ENCODE measurements at regions not wholly inside any gene's neighbourhood (a gene's known extent, or its start where the extent isn't known, plus 50 kb on each side); places are given as distances from the start of the nearest gene placed in this dataset.

DNA sequence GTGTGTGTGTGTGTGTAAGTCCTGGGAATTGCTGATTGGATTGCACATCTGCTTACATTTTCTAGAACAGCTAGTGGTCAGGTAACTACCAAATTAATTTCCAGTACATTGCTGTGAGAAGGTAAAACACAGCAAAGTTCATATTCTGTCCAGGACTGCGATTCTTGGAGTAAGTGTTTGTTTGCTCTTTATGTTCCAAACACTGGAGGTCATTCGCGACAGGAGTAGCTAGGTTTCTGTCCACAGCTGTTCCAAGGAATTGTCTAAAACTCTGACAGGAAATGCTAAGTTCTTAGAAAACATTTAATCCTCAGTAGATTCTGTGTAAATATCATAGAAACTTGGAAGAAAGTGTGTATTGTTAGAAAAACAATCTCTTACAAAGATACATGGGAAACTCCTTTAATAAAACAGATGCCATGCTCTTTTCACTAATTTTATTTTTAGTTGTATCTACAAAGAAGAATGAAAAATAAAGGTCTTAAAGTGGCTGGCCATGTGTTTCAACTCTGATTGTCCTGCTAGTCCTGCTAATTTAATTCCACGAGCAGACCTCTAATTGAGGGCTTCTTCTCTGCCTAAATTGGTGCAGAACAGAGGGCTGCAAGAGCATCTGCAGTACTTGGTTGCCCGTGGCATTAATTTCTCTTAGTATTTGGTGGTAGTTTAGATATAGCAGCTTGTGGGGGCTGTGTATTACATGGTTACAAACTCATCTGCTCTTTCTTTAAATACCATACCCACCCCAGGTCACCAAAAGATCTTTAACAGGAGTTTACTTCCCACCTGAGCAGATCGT is 464.5 kb downstream of the RASEF start:
- no peaks in the 10 kb centered on the region for H3K4me1 ChIP-seq (ENCODE audit: control insufficient read depth in 2 of 2, insufficient read depth in 2 of 2, low read length in 1 of 2)

DNA sequence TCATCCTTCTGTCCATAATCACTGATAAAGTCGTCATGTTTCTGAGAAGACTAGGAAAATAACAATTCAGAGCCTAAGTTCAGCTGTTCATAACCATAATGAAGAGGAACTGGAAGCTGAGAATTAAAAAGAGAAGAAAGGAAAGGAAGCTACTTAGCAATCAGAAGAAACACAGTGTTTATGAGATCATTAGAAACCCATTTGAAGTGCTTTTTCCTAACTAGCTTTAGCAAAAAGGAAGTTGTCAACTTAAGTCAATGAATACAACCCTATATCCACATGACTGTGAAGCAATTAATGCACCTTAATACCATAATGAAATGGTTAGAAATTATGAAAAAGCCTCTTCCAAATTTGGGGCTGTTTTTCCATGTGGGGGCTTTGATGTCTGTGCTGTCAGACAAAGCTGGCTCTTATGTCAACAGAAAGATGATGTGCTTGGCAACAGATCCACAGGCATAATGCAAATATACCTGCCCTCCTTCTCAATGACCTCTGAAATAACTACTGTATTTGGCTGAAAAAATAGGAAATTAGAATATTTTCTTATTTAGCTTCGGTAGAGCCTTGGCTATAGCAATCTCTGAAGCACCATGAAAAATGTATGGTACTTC is 463.5 kb downstream of the RASEF start:
- no peaks in the 10 kb centered on the region for H3K9me3 ChIP-seq (ENCODE audit: control insufficient read depth in 2 of 2, insufficient read depth in 1 of 2, low read depth in 1 of 2, low read length in 1 of 2)
- no peak overlapping the region for H3K4me3 ChIP-seq (ENCODE audit: low read depth in 1 of 2, low read length in 2 of 2)
- no peaks in the 10 kb centered on the region for H3K36me3 ChIP-seq (ENCODE audit: control insufficient read depth in 2 of 2, insufficient read depth in 2 of 2, low read length in 1 of 2)
- H3K4me1 ChIP-seq (ENCODE audit: control insufficient read depth in 2 of 2, insufficient read depth in 2 of 2, low read length in 1 of 2): no peaks in the 10 kb centered on the region
- WGBS, 2 donors: 65 to 67% methylated on average over 2 of the region's 2 CpGs
- H3K27me3 ChIP-seq (ENCODE audit: control insufficient read depth in 1 of 2, insufficient read depth in 2 of 2, low read length in 2 of 2): no peaks in the 10 kb centered on the region
- no peak overlapping the region for H3K27ac ChIP-seq (ENCODE audit: low read depth in 2 of 2, low read length in 1 of 2)

More for the DNA sequence above, 464.5 kb downstream of the RASEF start:
- Histone ChIP-seq H3K9me3 (ENCODE audit: control insufficient read depth in 2 of 2, insufficient read depth in 1 of 2, low read depth in 1 of 2, low read length in 1 of 2) (no peaks in the 10 kb centered on the region), H3K36me3 (ENCODE audit: control insufficient read depth in 2 of 2, insufficient read depth in 2 of 2, low read length in 1 of 2) (no peaks in the 10 kb centered on the region), H3K4me3 (ENCODE audit: low read depth in 1 of 2, low read length in 2 of 2) (no peak overlapping the region), H3K27ac (ENCODE audit: low read depth in 2 of 2, low read length in 1 of 2) (no peak overlapping the region), H3K27me3 (ENCODE audit: control insufficient read depth in 1 of 2, insufficient read depth in 2 of 2, low read length in 2 of 2) (no peaks in the 10 kb centered on the region)
- 58 to 61% methylated on average over 6 of the region's 6 CpGs for WGBS, 2 donors

DNA sequence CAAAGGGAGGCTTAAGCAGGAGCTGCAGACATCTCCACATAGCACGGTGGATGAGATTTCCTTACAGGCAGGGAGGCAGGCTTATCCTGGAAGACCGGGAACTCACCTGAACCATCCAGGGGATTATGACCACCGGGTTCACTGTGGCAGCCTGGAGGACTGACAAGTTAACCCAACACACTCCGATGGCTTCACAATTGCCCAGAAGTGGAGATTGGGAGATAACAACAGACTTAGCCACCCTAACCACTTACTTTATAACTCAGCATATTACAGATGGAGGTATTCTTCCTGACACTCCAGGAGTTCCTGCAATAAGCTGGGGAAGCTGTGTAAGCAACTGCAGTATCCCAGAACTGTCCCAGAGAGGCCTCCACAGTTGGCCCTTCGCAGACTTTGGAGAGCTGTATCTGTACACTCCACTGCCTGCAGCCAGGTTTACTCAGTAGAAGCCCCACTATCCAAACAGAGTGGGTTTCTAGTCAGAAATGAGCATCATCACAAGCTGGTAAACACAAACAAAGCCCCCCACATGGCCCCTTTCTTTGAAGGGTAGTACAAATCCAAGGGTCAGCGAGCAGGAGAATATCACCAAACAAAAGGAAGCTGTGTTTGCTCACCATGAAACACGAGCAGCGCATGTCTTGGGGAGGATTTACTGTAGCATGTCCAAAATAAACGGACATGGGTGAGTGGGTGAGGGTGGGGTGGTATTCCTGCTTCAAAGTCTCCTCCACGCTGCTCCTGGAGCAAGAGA is 462.2 kb downstream of the RASEF start:
- H3K27me3 ChIP-seq (ENCODE audit: control insufficient read depth in 1 of 2, insufficient read depth in 2 of 2, low read length in 2 of 2): no peaks in the 10 kb centered on the region
- WGBS, 2 donors: 65 to 76% methylated on average over 10 of the region's 10 CpGs
- no peak overlapping the region for H3K4me3 ChIP-seq (ENCODE audit: low read depth in 1 of 2, low read length in 2 of 2)
- no peak overlapping the region for H3K27ac ChIP-seq (ENCODE audit: low read depth in 2 of 2, low read length in 1 of 2)
- H3K9me3 ChIP-seq (ENCODE audit: control insufficient read depth in 2 of 2, insufficient read depth in 1 of 2, low read depth in 1 of 2, low read length in 1 of 2): no peaks in the 10 kb centered on the region
- H3K4me1 ChIP-seq (ENCODE audit: control insufficient read depth in 2 of 2, insufficient read depth in 2 of 2, low read length in 1 of 2): no peaks in the 10 kb centered on the region
- H3K36me3 ChIP-seq (ENCODE audit: control insufficient read depth in 2 of 2, insufficient read depth in 2 of 2, low read length in 1 of 2): no peaks in the 10 kb centered on the region

GRCh38 chr9:82601293-82601771 is 461.6 kb downstream of the RASEF start:
- H3K27me3 ChIP-seq (ENCODE audit: control insufficient read depth in 1 of 2, insufficient read depth in 2 of 2, low read length in 2 of 2): no peaks in the 10 kb centered on the region
- no peaks in the 10 kb centered on the region for H3K36me3 ChIP-seq (ENCODE audit: control insufficient read depth in 2 of 2, insufficient read depth in 2 of 2, low read length in 1 of 2)
- H3K4me1 ChIP-seq (ENCODE audit: control insufficient read depth in 2 of 2, insufficient read depth in 2 of 2, low read length in 1 of 2): no peaks in the 10 kb centered on the region
- 59 to 67% methylated on average over 2 of the region's 2 CpGs for WGBS, 2 donors
- H3K9me3 ChIP-seq (ENCODE audit: control insufficient read depth in 2 of 2, insufficient read depth in 1 of 2, low read depth in 1 of 2, low read length in 1 of 2): no peaks in the 10 kb centered on the region
- H3K4me3 ChIP-seq (ENCODE audit: low read depth in 1 of 2, low read length in 2 of 2): no peak overlapping the region
- no peak overlapping the region for H3K27ac ChIP-seq (ENCODE audit: low read depth in 2 of 2, low read length in 1 of 2)

DNA sequence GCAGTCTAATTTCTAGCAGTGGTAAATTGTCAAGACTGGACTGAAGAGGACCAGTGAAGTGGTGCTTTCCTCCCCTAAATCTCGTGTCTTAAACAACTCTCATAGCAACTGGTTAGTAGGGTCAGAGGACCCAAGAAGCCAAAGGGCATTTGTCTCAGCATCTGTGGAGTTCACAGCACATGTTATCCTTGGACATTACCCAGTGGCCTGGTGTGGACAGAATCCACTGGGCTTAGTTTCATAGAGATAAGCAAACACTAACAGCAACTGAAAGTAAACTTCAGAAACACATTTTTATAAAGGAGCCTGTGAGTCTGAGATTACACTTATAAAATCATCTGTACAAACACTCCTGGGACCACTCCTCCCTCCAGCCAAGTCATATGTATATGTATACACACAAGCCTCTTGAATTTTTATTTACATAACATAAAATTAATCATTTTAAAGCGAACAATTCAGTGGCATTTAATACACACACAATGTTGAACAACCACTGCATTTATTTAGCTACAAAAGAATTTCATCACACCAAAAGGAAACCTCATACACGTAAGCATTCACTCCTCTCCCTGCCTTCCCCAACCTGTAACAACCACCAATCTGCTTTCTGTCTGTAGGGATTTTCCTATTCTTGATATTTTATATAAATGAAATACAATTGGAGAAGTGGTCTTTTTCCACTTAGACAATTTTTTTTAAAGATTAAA is 457.8 kb downstream of the RASEF start:
- H3K4me1 ChIP-seq (ENCODE audit: control insufficient read depth in 2 of 2, insufficient read depth in 2 of 2, low read length in 1 of 2): no peaks in the 10 kb centered on the region
- H3K4me3 ChIP-seq (ENCODE audit: low read depth in 1 of 2, low read length in 2 of 2): no peak overlapping the region
- no peaks in the 10 kb centered on the region for H3K27me3 ChIP-seq (ENCODE audit: control insufficient read depth in 1 of 2, insufficient read depth in 2 of 2, low read length in 2 of 2)
- H3K9me3 ChIP-seq (ENCODE audit: control insufficient read depth in 2 of 2, insufficient read depth in 1 of 2, low read depth in 1 of 2, low read length in 1 of 2): no peaks in the 10 kb centered on the region
- H3K27ac ChIP-seq (ENCODE audit: low read depth in 2 of 2, low read length in 1 of 2): no peak overlapping the region
- no peaks in the 10 kb centered on the region for H3K36me3 ChIP-seq (ENCODE audit: control insufficient read depth in 2 of 2, insufficient read depth in 2 of 2, low read length in 1 of 2)
- 44 to 50% methylated on average over 3 of the region's 3 CpGs for WGBS, 2 donors

- Histone ChIP-seq H3K27me3 (ENCODE audit: control insufficient read depth in 1 of 2, insufficient read depth in 2 of 2, low read length in 2 of 2) (no peaks in the 10 kb centered on the region), H3K27ac (ENCODE audit: low read depth in 2 of 2, low read length in 1 of 2) (no peak overlapping the region), H3K4me3 (ENCODE audit: low read depth in 1 of 2, low read length in 2 of 2) (no peak overlapping the region), H3K4me1 (ENCODE audit: control insufficient read depth in 2 of 2, insufficient read depth in 2 of 2, low read length in 1 of 2) (no peaks in the 10 kb centered on the region), H3K36me3 (ENCODE audit: control insufficient read depth in 2 of 2, insufficient read depth in 2 of 2, low read length in 1 of 2) (no peaks in the 10 kb centered on the region), H3K9me3 (ENCODE audit: control insufficient read depth in 2 of 2, insufficient read depth in 1 of 2, low read depth in 1 of 2, low read length in 1 of 2) (no peaks in the 10 kb centered on the region)
Measured at GRCh38 chr9:82605657-82606031, 457.3 kb downstream of the RASEF start.

- WGBS, 2 donors: 31 to 40% methylated on average over 1 of the region's 1 CpG
Measured at GRCh38 chr9:82606071-82606470, 456.9 kb downstream of the RASEF start.

DNA sequence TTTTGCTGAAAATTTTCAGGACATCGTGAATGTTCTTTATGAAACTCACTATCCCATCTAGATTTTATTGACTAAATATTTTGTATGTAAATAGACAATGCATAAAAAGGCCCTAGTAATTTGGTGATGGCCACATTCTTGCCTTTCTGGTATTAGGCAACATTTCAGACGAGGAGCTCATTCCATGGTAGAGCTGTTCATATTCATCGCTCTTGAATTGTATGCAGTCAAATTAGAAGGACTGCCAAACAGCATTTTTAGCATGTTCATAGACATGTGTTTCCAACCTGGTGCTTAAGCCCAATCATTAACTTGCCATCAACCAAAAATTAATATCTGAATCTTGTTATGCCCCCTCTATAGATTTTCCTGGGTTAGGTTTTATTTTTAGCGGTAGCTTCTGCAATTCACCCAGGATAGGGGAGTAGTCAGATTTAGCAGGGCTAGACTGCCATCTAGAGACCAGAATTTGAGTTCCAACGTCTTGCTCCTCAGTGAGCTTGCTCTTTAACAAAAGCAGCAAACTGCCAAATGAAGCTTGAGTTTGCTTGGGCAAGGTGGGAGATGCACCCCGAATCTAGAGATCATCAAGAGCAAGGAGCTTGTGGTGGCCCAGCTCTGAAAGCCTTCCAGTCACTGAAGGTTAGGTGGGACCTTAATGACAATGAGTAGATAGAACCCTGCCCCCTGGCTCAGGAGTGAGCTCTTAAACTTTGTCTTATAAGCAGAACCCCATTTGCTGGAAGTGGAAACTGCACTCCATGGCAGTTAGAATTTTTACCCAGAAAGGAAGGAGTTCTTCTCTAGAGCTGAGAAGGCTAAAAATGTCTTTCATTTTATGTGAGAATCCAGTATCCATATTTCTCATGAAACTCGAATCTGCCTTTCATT is 456.2 kb downstream of the RASEF start:
- H3K4me1 ChIP-seq (ENCODE audit: control insufficient read depth in 2 of 2, insufficient read depth in 2 of 2, low read length in 1 of 2): no peaks in the 10 kb centered on the region
- no peaks in the 10 kb centered on the region for H3K27me3 ChIP-seq (ENCODE audit: control insufficient read depth in 1 of 2, insufficient read depth in 2 of 2, low read length in 2 of 2)
- H3K4me3 ChIP-seq (ENCODE audit: low read depth in 1 of 2, low read length in 2 of 2): no peak overlapping the region
- no peaks in the 10 kb centered on the region for H3K9me3 ChIP-seq (ENCODE audit: control insufficient read depth in 2 of 2, insufficient read depth in 1 of 2, low read depth in 1 of 2, low read length in 1 of 2)
- no peaks in the 10 kb centered on the region for H3K36me3 ChIP-seq (ENCODE audit: control insufficient read depth in 2 of 2, insufficient read depth in 2 of 2, low read length in 1 of 2)
- WGBS, 2 donors: 43% methylated on average over 7 of the region's 7 CpGs
- no peak overlapping the region for H3K27ac ChIP-seq (ENCODE audit: low read depth in 2 of 2, low read length in 1 of 2)

More at GRCh38 chr9:82606071-82606470, 456.9 kb downstream of the RASEF start:
- H3K4me3 ChIP-seq (ENCODE audit: low read depth in 1 of 2, low read length in 2 of 2): no peak overlapping the region
- H3K27ac ChIP-seq (ENCODE audit: low read depth in 2 of 2, low read length in 1 of 2): no peak overlapping the region
- no peaks in the 10 kb centered on the region for H3K9me3 ChIP-seq (ENCODE audit: control insufficient read depth in 2 of 2, insufficient read depth in 1 of 2, low read depth in 1 of 2, low read length in 1 of 2)
- H3K27me3 ChIP-seq (ENCODE audit: control insufficient read depth in 1 of 2, insufficient read depth in 2 of 2, low read length in 2 of 2): no peaks in the 10 kb centered on the region
- H3K4me1 ChIP-seq (ENCODE audit: control insufficient read depth in 2 of 2, insufficient read depth in 2 of 2, low read length in 1 of 2): no peaks in the 10 kb centered on the region
- H3K36me3 ChIP-seq (ENCODE audit: control insufficient read depth in 2 of 2, insufficient read depth in 2 of 2, low read length in 1 of 2): no peaks in the 10 kb centered on the region
